Spleen (tissue), 11 donors: ENCODE measurements at regions not wholly inside any gene's neighbourhood (a gene's known extent, or its start where the extent isn't known, plus 50 kb on each side); places are given as distances from the start of the nearest gene placed in this dataset.
"Not testable (repeated sequence)": the region's sequence is repeated elsewhere in the genome, so short reads cannot be mapped to it uniquely, and the experiment has no call there.

Source experiments
- DNase-seq: peaks from one replicate; pipeline ENCODE4 v3.0.0-alpha.2; 2020
- H3K27ac ChIP-seq, 8 donors: fragments of 200-600 bp; sonication (generic) in 7 of 8; 1 replicate in 4 of 8; 2 replicates in 4 of 8; pipeline versions ENCODE4 v1.5.0 to v1.8.0; 2016 to 2021; ENCODE audit warnings: inconsistent platforms in 4 of 8, mild to moderate bottlenecking in 4 of 8, moderate library complexity in 1 of 8
- H3K27me3 ChIP-seq, 7 donors: fragments of 200-600 bp; sonication (generic) in 6 of 7; replicated peaks in 1 of 7; 1 replicate in 4 of 7; 2 replicates in 3 of 7; pipeline versions ENCODE4 v1.5.0 to v1.8.0; 2016 to 2021; ENCODE audit warnings: inconsistent platforms in 3 of 7, mild to moderate bottlenecking in 1 of 7
- H3K36me3 ChIP-seq, 6 donors: fragments of 200-600 bp; sonication (generic) in 5 of 6; 1 replicate in 4 of 6; 2 replicates in 2 of 6; pipeline versions ENCODE4 v1.5.0 to v1.8.0; 2016 to 2021; ENCODE audit warnings: inconsistent platforms in 2 of 6
- H3K4me1 ChIP-seq, 6 donors: fragments of 200-600 bp; sonication (generic) in 5 of 6; 1 replicate in 3 of 6; 2 replicates in 3 of 6; pipeline versions ENCODE4 v1.5.0 to v1.8.0; 2016 to 2021; ENCODE audit warnings: inconsistent platforms in 3 of 6
- H3K4me3 ChIP-seq, 8 donors: fragments of 200-600 bp; sonication (generic) in 7 of 8; 1 replicate in 4 of 8; 2 replicates in 4 of 8; pipeline versions ENCODE4 v1.5.0 to v1.8.0; 2016 to 2021; ENCODE audit warnings: inconsistent platforms in 4 of 8, mild to moderate bottlenecking in 4 of 8, moderate library complexity in 2 of 8
- H3K9me3 ChIP-seq, 8 donors: fragments of 200-600 bp; sonication (generic) in 7 of 8; 1 replicate in 4 of 8; 2 replicates in 4 of 8; pipeline versions ENCODE4 v1.5.0 to v1.8.0; 2016 to 2021; ENCODE audit warnings: inconsistent platforms in 4 of 8
- CTCF ChIP-seq, 11 experiments: fragments of 200-600 bp in 7 of 11; fragments of 450-650 bp in 4 of 11; sonication (generic) in 4 of 11; IDR thresholded peaks in 8 of 11; conservative IDR thresholded peaks in 3 of 11; 1 replicate in 7 of 11; 2 replicates in 4 of 11; pipeline versions ENCODE4 v1.4.0 to v1.8.0; 2016 to 2021; ENCODE audit warnings: antibody characterized with exemption in 11 of 11, inconsistent platforms in 4 of 11, mild to moderate bottlenecking in 1 of 11
- POLR2A ChIP-seq, 3 donors: fragments of 450-650 bp; IDR thresholded peaks; one replicate each; pipeline ENCODE4 v1.5.1; 2017; ENCODE audit warnings: antibody characterized with exemption in 3 of 3, mild to moderate bottlenecking in 1 of 3
- POLR2AphosphoS5 ChIP-seq, 3 donors: sonication (generic); formaldehyde crosslinking; IDR thresholded peaks; one replicate each; pipeline ENCODE4 v1.5.1; 2017; ENCODE audit warnings: antibody characterized with exemption in 3 of 3
- WGBS, 5 donors: extraction: QIAGEN DNeasy Blood & Tissue Kit in 3 of 5; methylation state at CpG; one replicate each; pipeline versions ENCODE4 v1.1.5 to v1.1.7; 2013 to 2018; 5-methylcytosine and 5-hydroxymethylcytosine counted together
- intact Hi-C: fragments of 100-400 bp; cut with DNase I; formaldehyde crosslinking; loops from one replicate; pipeline ENCODE4 v1.15.0; 2023; ENCODE audit warnings: low total_unique reads
- donor health status: healthy with polysubstance abuse.
- donor health status: DM: no; HTN: no; CAD: no; lungs with moderate emphysema.
- donor health status: DM: no; HTN: no; CAD: no.
- donor health status: Bipolar disorder and iron deficiency.
- donor health status: healthy.
- donor health status: DM: no; HTN: no; CAD: no.
- donor health status: DM: yes; HTN: yes; CAD: no.

GRCh38 chrX:109134777-109135176 lies 347.1 kb downstream of the GUCY2F start:
- intact Hi-C loops, result no loop called here
- Histone ChIP-seq H3K27me3 (no peaks in the 10 kb centered on the region), H3K4me1 (no peaks in the 10 kb centered on the region), H3K36me3 (no peaks in the 10 kb centered on the region), H3K27ac (no peak overlapping the region), H3K9me3 (peaks cover 4 to 47% (median 19%) of the 10 kb centered on the region in 8 donors), H3K4me3 (no peak overlapping the region)
- no peak for TF ChIP-seq POLR2AphosphoS5 (IDR thresholded peaks at IDR 0.05)
- no peak for TF ChIP-seq CTCF (IDR thresholded peaks at IDR 0.05 in 8 of 11, conservative IDR thresholded peaks at IDR 0.05 in 3 of 11)
- no peak for TF ChIP-seq POLR2A (IDR thresholded peaks at IDR 0.05)
- no peak for DNase-seq

GRCh38 chrX:109125304-109125703 lies 356.6 kb downstream of the GUCY2F start:
- H3K27ac ChIP-seq, result no peak overlapping the region
- TF ChIP-seq POLR2A (IDR thresholded peaks at IDR 0.05), result no peak
- no peak for TF ChIP-seq POLR2AphosphoS5 (IDR thresholded peaks at IDR 0.05)
- TF ChIP-seq CTCF (IDR thresholded peaks at IDR 0.05 in 8 of 11, conservative IDR thresholded peaks at IDR 0.05 in 3 of 11), result no peak

GRCh38 chrX:109089359-109089758 lies 353.0 kb upstream of the IRS4 start:
- WGBS, 5 donors, result 76 to 98% (median 90%) methylated on average over 2 to 4 of the region's 4 CpGs
- intact Hi-C loops, result no loop called here

More at GRCh38 chrX:109125304-109125703, 356.6 kb downstream of the GUCY2F start:
- intact Hi-C loops, result no loop called here
- Histone ChIP-seq H3K27me3 (no peaks in the 10 kb centered on the region), H3K36me3 (no peaks in the 10 kb centered on the region), H3K9me3 (no peaks in the 10 kb centered on the region), H3K4me1 (no peaks in the 10 kb centered on the region), H3K4me3 (no peak overlapping the region)
- 77 to 92% (median 86%) methylated on average over 3 of the region's 3 CpGs for WGBS, 5 donors
- DNase-seq, result no peak

GRCh38 chrX:109077788-109078187 lies 341.4 kb upstream of the IRS4 start:
- DNase-seq, result no peak
- peaks cover 0 to 11% (median 0%) of the 10 kb centered on the region in 8 donors for H3K9me3 ChIP-seq
- H3K4me1 ChIP-seq, result no peaks in the 10 kb centered on the region
- no peaks in the 10 kb centered on the region for H3K27me3 ChIP-seq
- intact Hi-C loops, result no loop called here
- 27 to 71% (median 46%) methylated on average over 1 of the region's 1 CpG for WGBS, 5 donors
- TF ChIP-seq CTCF (IDR thresholded peaks at IDR 0.05 in 8 of 11, conservative IDR thresholded peaks at IDR 0.05 in 3 of 11) (no peak), POLR2AphosphoS5 (IDR thresholded peaks at IDR 0.05) (no peak), POLR2A (IDR thresholded peaks at IDR 0.05) (no peak)
- H3K27ac ChIP-seq, result no peak overlapping the region
- H3K36me3 ChIP-seq, result no peaks in the 10 kb centered on the region
- H3K4me3 ChIP-seq, result no peak overlapping the region

More at GRCh38 chrX:109089359-109089758, 353.0 kb upstream of the IRS4 start:
- H3K27ac ChIP-seq, result no peak overlapping the region
- no peaks in the 10 kb centered on the region for H3K36me3 ChIP-seq
- no peaks in the 10 kb centered on the region for H3K27me3 ChIP-seq
- H3K9me3 ChIP-seq, result peaks cover 0 to 13% (median 0%) of the 10 kb centered on the region in 8 donors
- no peak for TF ChIP-seq POLR2AphosphoS5 (IDR thresholded peaks at IDR 0.05)
- no peak for DNase-seq
- H3K4me3 ChIP-seq, result no peak overlapping the region
- H3K4me1 ChIP-seq, result no peaks in the 10 kb centered on the region

- 71 to 96% (median 79%) methylated on average over 7 to 27 of the region's 27 CpGs for WGBS, 5 donors
- intact Hi-C loops, result not testable (repeated sequence)
Measured at GRCh38 chrX:109054181-109054581, 317.8 kb upstream of the IRS4 start.

More at GRCh38 chrX:109054181-109054581, 317.8 kb upstream of the IRS4 start:
- not testable (repeated sequence) for H3K4me3 ChIP-seq, H3K27me3 ChIP-seq, H3K36me3 ChIP-seq, H3K27ac ChIP-seq, H3K4me1 ChIP-seq, H3K9me3 ChIP-seq, DNase-seq
